Liver (tissue), 8 donors: ENCODE measurements at regions not wholly inside any gene's neighbourhood (a gene's known extent, or its start where the extent isn't known, plus 50 kb on each side); places are given as distances from the start of the nearest gene placed in this dataset.
A peak's percentile ranks its signal among the peaks of the same experiment; 100 is the strongest.
"Not testable (repeated sequence)": the region's sequence is repeated elsewhere in the genome, so short reads cannot be mapped to it uniquely, and the experiment has no call there.

Source experiments
- DNase-seq: peaks from one replicate; pipeline ENCODE4 v3.0.0-alpha.2; 2017; ENCODE audit warnings: low spot score
- H3K27ac ChIP-seq, 2 donors: one replicate each; pipeline ENCODE4 v1.7.0; 2013; ENCODE audit warnings: inconsistent platforms in 2 of 2, low read length in 2 of 2, control low read depth in 1 of 2, low read depth in 1 of 2, mild to moderate bottlenecking in 1 of 2
- H3K27me3 ChIP-seq, 4 donors: one replicate each; pipeline versions ENCODE4 v1.6.1 to v1.7.0; 2013; ENCODE audit warnings: low read length in 3 of 4, inconsistent platforms in 1 of 4, mild to moderate bottlenecking in 1 of 4, moderate library complexity in 1 of 4; ENCODE audit not compliant: control insufficient read depth in 4 of 4, insufficient read depth in 4 of 4
- H3K36me3 ChIP-seq, 4 donors: one replicate each; pipeline versions ENCODE4 v1.6.1 to v1.7.0; 2013; ENCODE audit warnings: low read length in 3 of 4, mild to moderate bottlenecking in 3 of 4, low read depth in 1 of 4, moderate library complexity in 1 of 4; ENCODE audit not compliant: control insufficient read depth in 4 of 4, insufficient read depth in 3 of 4
- H3K4me1 ChIP-seq, 4 donors: one replicate each; pipeline versions ENCODE4 v1.6.1 to v1.7.0; 2013; ENCODE audit warnings: low read length in 3 of 4, mild to moderate bottlenecking in 3 of 4, moderate library complexity in 1 of 4; ENCODE audit not compliant: control insufficient read depth in 4 of 4, insufficient read depth in 4 of 4
- H3K4me3 ChIP-seq, 3 donors: one replicate each; pipeline versions ENCODE4 v1.6.1 to v1.7.0; 2013; ENCODE audit warnings: low read length in 3 of 3, control low read depth in 1 of 3, low read depth in 1 of 3, mild to moderate bottlenecking in 1 of 3
- H3K9ac ChIP-seq, 2 donors: one replicate each; pipeline ENCODE4 v1.7.0; 2013; ENCODE audit warnings: low read length in 2 of 2, mild to moderate bottlenecking in 2 of 2, moderate library complexity in 2 of 2, control low read depth in 1 of 2, low read depth in 1 of 2
- H3K9me3 ChIP-seq, 4 donors: one replicate each; pipeline versions ENCODE4 v1.6.1 to v1.7.0; 2013; ENCODE audit warnings: low read length in 3 of 4; ENCODE audit not compliant: control insufficient read depth in 4 of 4
- CTCF ChIP-seq: fragments of 150-350 bp; IDR thresholded peaks from 2 replicates; pipeline ENCODE4 v1.5.1; 2017; ENCODE audit warnings: improper control_type of control experiment, low read depth, low read length; ENCODE audit not compliant: missing input control
- EGR1 ChIP-seq, 2 donors: IDR thresholded peaks; 2 replicates each; pipeline ENCODE4 v1.6.1; 2016 to 2018; ENCODE audit warnings: antibody characterized with exemption in 2 of 2, low read depth in 2 of 2
- FOXA1 ChIP-seq: IDR thresholded peaks from 2 replicates; pipeline ENCODE4 v1.6.1; 2016; ENCODE audit warnings: antibody characterized with exemption
- HNF4A ChIP-seq, 2 donors: conservative IDR thresholded peaks; 2 replicates each; pipeline ENCODE4 v1.6.1; 2016; ENCODE audit warnings: antibody characterized with exemption in 2 of 2, mild to moderate bottlenecking in 2 of 2
- JUND ChIP-seq, 2 donors: IDR thresholded peaks; 2 replicates each; pipeline ENCODE4 v1.6.1; 2016; ENCODE audit warnings: antibody characterized with exemption in 2 of 2
- MAX ChIP-seq: IDR thresholded peaks from 2 replicates; pipeline ENCODE4 v1.6.1; 2016; ENCODE audit warnings: antibody characterized with exemption
- NR2F2 ChIP-seq: IDR thresholded peaks from 2 replicates; pipeline ENCODE4 v1.6.1; 2016; ENCODE audit warnings: antibody characterized with exemption
- RAD21 ChIP-seq, 2 donors: IDR thresholded peaks; 2 replicates each; pipeline ENCODE4 v1.6.1; 2016; ENCODE audit warnings: antibody characterized with exemption in 2 of 2, mild to moderate bottlenecking in 2 of 2
- SP1 ChIP-seq: IDR thresholded peaks from 2 replicates; pipeline ENCODE4 v1.6.1; 2018; ENCODE audit warnings: antibody characterized with exemption, mild to moderate bottlenecking
- YY1 ChIP-seq: IDR thresholded peaks from 2 replicates; pipeline ENCODE4 v1.6.1; 2016; ENCODE audit warnings: antibody characterized with exemption, mild to moderate bottlenecking
- WGBS: extraction: QIAGEN DNeasy Blood & Tissue Kit; methylation state at CpG from one replicate; pipeline ENCODE4 v1.1.7; 2013; 5-methylcytosine and 5-hydroxymethylcytosine counted together
- TF ChIP-seq, protein P1 (sequence below): IDR thresholded peaks from 2 replicates; pipeline ENCODE4 v1.6.1; 2016; ENCODE audit warnings: antibody characterized with exemption, mild to moderate bottlenecking
- TF ChIP-seq, protein P2 (sequence below): IDR thresholded peaks from 2 replicates; pipeline ENCODE4 v1.6.1; 2016; ENCODE audit warnings: antibody characterized with exemption
- donor health status: healthy.
- donor health status: healthy.
- donor health status: healthy.
- donor health status: healthy.
- donor health status: healthy.

- H3K27ac ChIP-seq: no peak overlapping the region
- no peak overlapping the region for H3K9ac ChIP-seq
- H3K9me3 ChIP-seq: no peaks in the 10 kb centered on the region
- TF ChIP-seq MAX (no peak), RAD21 (IDR thresholded peaks at IDR 0.05) (no peak), HNF4A (conservative IDR thresholded peaks at IDR 0.05) (peak in 1 of 2 donors; percentile 5), EGR1 (IDR thresholded peaks at IDR 0.05; ENCODE audit: low read depth in 2 of 2) (no peak), JUND (IDR thresholded peaks at IDR 0.05) (no peak), FOXA1 (no peak)
- TF ChIP-seq, protein P1, sequence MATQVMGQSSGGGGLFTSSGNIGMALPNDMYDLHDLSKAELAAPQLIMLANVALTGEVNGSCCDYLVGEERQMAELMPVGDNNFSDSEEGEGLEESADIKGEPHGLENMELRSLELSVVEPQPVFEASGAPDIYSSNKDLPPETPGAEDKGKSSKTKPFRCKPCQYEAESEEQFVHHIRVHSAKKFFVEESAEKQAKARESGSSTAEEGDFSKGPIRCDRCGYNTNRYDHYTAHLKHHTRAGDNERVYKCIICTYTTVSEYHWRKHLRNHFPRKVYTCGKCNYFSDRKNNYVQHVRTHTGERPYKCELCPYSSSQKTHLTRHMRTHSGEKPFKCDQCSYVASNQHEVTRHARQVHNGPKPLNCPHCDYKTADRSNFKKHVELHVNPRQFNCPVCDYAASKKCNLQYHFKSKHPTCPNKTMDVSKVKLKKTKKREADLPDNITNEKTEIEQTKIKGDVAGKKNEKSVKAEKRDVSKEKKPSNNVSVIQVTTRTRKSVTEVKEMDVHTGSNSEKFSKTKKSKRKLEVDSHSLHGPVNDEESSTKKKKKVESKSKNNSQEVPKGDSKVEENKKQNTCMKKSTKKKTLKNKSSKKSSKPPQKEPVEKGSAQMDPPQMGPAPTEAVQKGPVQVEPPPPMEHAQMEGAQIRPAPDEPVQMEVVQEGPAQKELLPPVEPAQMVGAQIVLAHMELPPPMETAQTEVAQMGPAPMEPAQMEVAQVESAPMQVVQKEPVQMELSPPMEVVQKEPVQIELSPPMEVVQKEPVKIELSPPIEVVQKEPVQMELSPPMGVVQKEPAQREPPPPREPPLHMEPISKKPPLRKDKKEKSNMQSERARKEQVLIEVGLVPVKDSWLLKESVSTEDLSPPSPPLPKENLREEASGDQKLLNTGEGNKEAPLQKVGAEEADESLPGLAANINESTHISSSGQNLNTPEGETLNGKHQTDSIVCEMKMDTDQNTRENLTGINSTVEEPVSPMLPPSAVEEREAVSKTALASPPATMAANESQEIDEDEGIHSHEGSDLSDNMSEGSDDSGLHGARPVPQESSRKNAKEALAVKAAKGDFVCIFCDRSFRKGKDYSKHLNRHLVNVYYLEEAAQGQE: no peak
- H3K36me3 ChIP-seq: no peaks in the 10 kb centered on the region
- DNase-seq: no peak
- H3K4me3 ChIP-seq: no peak overlapping the region
- H3K27me3 ChIP-seq: no peaks in the 10 kb centered on the region
- no peaks in the 10 kb centered on the region for H3K4me1 ChIP-seq
- 92% methylated on average over 4 of the region's 4 CpGs for WGBS
Measured at GRCh38 chr2:65604246-65604645, 171.8 kb upstream of the SPRED2 start.

DNA sequence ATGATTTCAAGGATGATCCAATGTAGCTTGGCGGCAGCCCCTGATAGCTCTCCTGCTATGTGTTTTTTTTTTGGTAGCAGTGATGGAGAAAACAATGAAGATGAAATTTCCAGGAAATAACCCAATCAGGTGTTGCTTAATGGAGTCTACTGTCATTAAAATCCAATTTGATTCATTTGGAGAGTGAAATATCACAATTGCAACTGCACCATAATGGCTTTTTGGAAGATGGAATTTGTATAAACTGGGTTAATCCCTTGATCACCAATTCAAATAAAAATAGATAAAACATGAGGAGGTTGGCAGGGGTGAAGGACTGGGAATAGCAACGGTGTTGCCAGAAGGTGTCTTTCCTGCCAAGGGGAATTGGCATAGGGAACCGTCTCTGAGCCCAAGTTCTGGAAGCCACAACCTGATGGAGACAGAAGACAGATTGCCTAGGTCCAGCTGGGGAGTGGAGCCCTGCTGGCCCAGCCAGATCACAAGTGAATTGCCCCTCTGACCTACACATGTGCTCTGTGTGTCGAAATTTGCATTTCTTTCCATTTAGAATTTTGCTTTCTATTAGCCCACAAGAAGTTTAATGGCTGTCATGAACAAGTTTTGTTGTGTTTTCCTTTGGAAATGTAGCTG is 170.3 kb upstream of the SPRED2 start:
- Histone ChIP-seq H3K9me3 (no peaks in the 10 kb centered on the region), H3K4me1 (no peaks in the 10 kb centered on the region), H3K36me3 (no peaks in the 10 kb centered on the region), H3K27me3 (no peaks in the 10 kb centered on the region), H3K9ac (no peak overlapping the region), H3K27ac (no peak overlapping the region), H3K4me3 (no peak overlapping the region)
- WGBS: 70% methylated on average over 4 of the region's 4 CpGs
- no peak for TF ChIP-seq EGR1 (IDR thresholded peaks at IDR 0.05; ENCODE audit: low read depth in 2 of 2)
- no peak for TF ChIP-seq RAD21 (IDR thresholded peaks at IDR 0.05)
- TF ChIP-seq MAX: no peak
- TF ChIP-seq CTCF: no peak
- TF ChIP-seq, protein P2, sequence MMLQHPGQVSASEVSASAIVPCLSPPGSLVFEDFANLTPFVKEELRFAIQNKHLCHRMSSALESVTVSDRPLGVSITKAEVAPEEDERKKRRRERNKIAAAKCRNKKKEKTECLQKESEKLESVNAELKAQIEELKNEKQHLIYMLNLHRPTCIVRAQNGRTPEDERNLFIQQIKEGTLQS: no peak
- no peak for TF ChIP-seq NR2F2
- no peak for TF ChIP-seq SP1
- TF ChIP-seq FOXA1: no peak
- TF ChIP-seq YY1: no peak
- no peak for DNase-seq

- not testable (repeated sequence) for DNase-seq, H3K36me3 ChIP-seq, H3K27ac ChIP-seq, H3K4me1 ChIP-seq, H3K4me3 ChIP-seq, H3K9me3 ChIP-seq, H3K9ac ChIP-seq, H3K27me3 ChIP-seq
- 95% methylated on average over 33 of the region's 33 CpGs for WGBS
Measured at GRCh38 chr2:65600871-65601270, 168.5 kb upstream of the SPRED2 start.

- not testable (repeated sequence) for DNase-seq, H3K27me3 ChIP-seq, H3K36me3 ChIP-seq, H3K27ac ChIP-seq, H3K9ac ChIP-seq, H3K4me3 ChIP-seq, H3K9me3 ChIP-seq, H3K4me1 ChIP-seq
- WGBS: 87% methylated on average over 15 of the region's 26 CpGs
Measured at GRCh38 chr2:65600351-65600750, 168.0 kb upstream of the SPRED2 start.
